ENCODE measurements at regions not wholly inside any gene's neighbourhood (a gene's known extent, or its start where the extent isn't known, plus 50 kb on each side); places are given as distances from the start of the nearest gene placed in this dataset.

GRCh38 chrX:130994671-130995070, 63.5 kb upstream of the ARHGAP36 start:
- POLR2A ChIA-PET = no interaction called here
- peak overlapping the region in 1 of 2 experiments; percentile 62; a peak in 1 of 4 replicates for H3K27ac ChIP-seq (ENCODE audit: low read depth in 2 of 2, low read length in 1 of 2)
- no peaks in the 10 kb centered on the region for H3K36me3 ChIP-seq (replicated peaks in 1 of 2; ENCODE audit: control insufficient read depth in 1 of 2, insufficient read depth in 2 of 2, low read length in 1 of 2)
- peaks cover 0 to 7% of the 10 kb centered on the region in 2 experiments; a peak in 1 of 4 replicates for H3K4me1 ChIP-seq (ENCODE audit: control insufficient read depth in 1 of 2, insufficient read depth in 2 of 2, low read depth in 1 of 2, low read length in 1 of 2)
- no peaks in the 10 kb centered on the region for H3K79me2 ChIP-seq (ENCODE audit: insufficient read depth)
- H3K9me2 ChIP-seq = no peaks in the 10 kb centered on the region
- WGBS (ENCODE audit: low lambda C conversion rate) = 50% methylated on average over 8 of the region's 8 CpGs
- CTCF ChIA-PET = interaction anchor here (0.6 to 2.4 kb wide), 38 partner anchors 9 to 682 kb away, joined by 3 to 17 read pairs (median 4); no protein-coding TSS in a partner anchor
- H3K4me2 ChIP-seq = no peak overlapping the region
- H4K20me1 ChIP-seq (ENCODE audit: insufficient read depth) = no peaks in the 10 kb centered on the region
- no peak overlapping the region for H3K9ac ChIP-seq
- no peak overlapping the region for H2AFZ ChIP-seq (ENCODE audit: low read depth)
- no peak overlapping the region; a peak in 1 of 4 replicates for H3K4me3 ChIP-seq (ENCODE audit: low read depth in 2 of 2, low read length in 1 of 2)
- H3K27me3 ChIP-seq (ENCODE audit: insufficient read depth) = peaks cover 8% of the 10 kb centered on the region; the same call in 1 of the 2 replicates
- TF ChIP-seq GABPA (IDR thresholded peaks at IDR 0.05; ENCODE audit: low read depth) (no peak), CTCF (IDR thresholded peaks at IDR 0.05) (peak; percentile 87), SMC3 (IDR thresholded peaks at IDR 0.05; ENCODE audit: low read depth, low read length) (peak; percentile 68), RAD21 (IDR thresholded peaks at IDR 0.05; ENCODE audit: low read length) (peak; percentile 69)
- peak; percentile 30 for DNase-seq
- no peaks in the 10 kb centered on the region for H3K9me3 ChIP-seq
- no peaks in the 10 kb centered on the region for H3F3A ChIP-seq (replicated peaks; ENCODE audit: insufficient read depth)

DNA sequence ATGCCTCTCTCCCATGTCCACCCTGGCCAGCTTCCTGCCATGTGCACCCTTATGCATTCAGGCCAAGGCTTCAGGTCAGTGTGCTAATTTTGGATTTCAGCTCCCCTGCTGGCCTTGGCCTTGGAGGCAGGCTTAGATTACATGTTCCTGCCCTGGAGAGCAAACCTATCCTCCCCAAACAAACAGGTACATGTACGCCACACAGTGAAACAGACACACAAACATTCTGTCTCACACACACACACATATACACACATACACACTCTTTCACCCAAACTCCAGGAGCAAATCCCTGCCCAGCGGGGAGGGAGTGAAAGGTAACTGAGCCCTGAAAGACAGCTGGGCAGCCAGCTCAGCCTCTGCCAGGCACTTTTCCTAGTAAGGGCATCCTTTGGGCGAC, 62.7 kb upstream of the ARHGAP36 start:
- no peaks in the 10 kb centered on the region for H3K79me2 ChIP-seq (ENCODE audit: insufficient read depth)
- 40% methylated on average over 3 of the region's 3 CpGs for WGBS (ENCODE audit: low lambda C conversion rate)
- H3K27me3 ChIP-seq (ENCODE audit: insufficient read depth) = peaks cover 8% of the 10 kb centered on the region; the same call in 1 of the 2 replicates
- H4K20me1 ChIP-seq (ENCODE audit: insufficient read depth) = no peaks in the 10 kb centered on the region
- peaks cover 0 to 7% of the 10 kb centered on the region in 2 experiments; a peak in 1 of 4 replicates for H3K4me1 ChIP-seq (ENCODE audit: control insufficient read depth in 1 of 2, insufficient read depth in 2 of 2, low read depth in 1 of 2, low read length in 1 of 2)
- H3F3A ChIP-seq (replicated peaks; ENCODE audit: insufficient read depth) = no peaks in the 10 kb centered on the region
- DNase-seq = no peak
- POLR2A ChIA-PET = no interaction called here
- no peak overlapping the region for H3K4me3 ChIP-seq (ENCODE audit: low read depth in 2 of 2, low read length in 1 of 2)
- peak overlapping the region in 1 of 2 experiments; percentile 62; a peak in 1 of 4 replicates for H3K27ac ChIP-seq (ENCODE audit: low read depth in 2 of 2, low read length in 1 of 2)
- CTCF ChIA-PET = interaction anchor here (0.8 to 2.4 kb wide), 21 partner anchors 10 to 680 kb away, joined by 3 to 17 read pairs (median 7); no protein-coding TSS in a partner anchor
- H2AFZ ChIP-seq (ENCODE audit: low read depth) = no peak overlapping the region
- H3K9ac ChIP-seq = no peak overlapping the region
- TF ChIP-seq USF1 (IDR thresholded peaks at IDR 0.05; ENCODE audit: borderline replicate concordance, low read depth) (no peak), NRF1 (IDR thresholded peaks at IDR 0.05; ENCODE audit: low read depth, low read length) (no peak), MXI1 (IDR thresholded peaks at IDR 0.05; ENCODE audit: low read depth, low read length) (no peak), FOXJ3 (CRISPR knock-in tag; IDR thresholded peaks at IDR 0.05) (no peak), MAX (IDR thresholded peaks at IDR 0.05; ENCODE audit: low read depth) (no peak), POLR2AphosphoS5 (IDR thresholded peaks at IDR 0.05; ENCODE audit: low read depth, low read length) (no peak), TEAD4 (IDR thresholded peaks at IDR 0.05; ENCODE audit: borderline replicate concordance, insufficient read depth) (no peak), FOXM1 (IDR thresholded peaks at IDR 0.05; ENCODE audit: low read depth) (no peak), RAD21 (IDR thresholded peaks at IDR 0.05; ENCODE audit: low read length) (no peak)
- no peaks in the 10 kb centered on the region for H3K9me2 ChIP-seq
- no peaks in the 10 kb centered on the region for H3K36me3 ChIP-seq (replicated peaks in 1 of 2; ENCODE audit: control insufficient read depth in 1 of 2, insufficient read depth in 2 of 2, low read length in 1 of 2)
- H3K9me3 ChIP-seq = no peaks in the 10 kb centered on the region
- H3K4me2 ChIP-seq = no peak overlapping the region

Data from SK-N-SH (cell line).